SK-N-MC (cell line): ENCODE measurements at regions not wholly inside any gene's neighbourhood (a gene's known extent, or its start where the extent isn't known, plus 50 kb on each side); places are given as distances from the start of the nearest gene placed in this dataset.
A peak's percentile ranks its signal among the peaks of the same experiment; 100 is the strongest.

ENCODE experiments used
- DNase-seq: peaks from one replicate; pipeline ENCODE4 v3.0.0-alpha.2; 2011; ENCODE audit warnings: low read depth, low spot score
- H3K27ac ChIP-seq: fragments of 200-600 bp; sonication (generic); 2 replicates; pipeline ENCODE4 v1.5.1; 2016; ENCODE audit warnings: mixed run types
- H3K36me3 ChIP-seq: fragments of 200-600 bp; sonication (generic); 2 replicates; pipeline ENCODE4 v1.6.1; 2017; ENCODE audit warnings: antibody characterized with exemption, low read length, mixed read lengths; ENCODE audit not compliant: insufficient read depth
- H3K4me3 ChIP-seq: fragments of 200-600 bp; sonication (generic); 2 replicates; pipeline ENCODE4 v1.5.1; 2016
- H3K9ac ChIP-seq: fragments of 200-600 bp; sonication (generic); 2 replicates; pipeline ENCODE4 v1.8.0; 2017; ENCODE audit warnings: mixed run types, mixed read lengths; ENCODE audit not compliant: insufficient read length
- H3K9me3 ChIP-seq: fragments of 200-600 bp; sonication (generic); 2 replicates; pipeline ENCODE4 v1.6.1; 2017; ENCODE audit warnings: low read depth, mild to moderate bottlenecking, antibody characterized with exemption, low read length, moderate library complexity, mixed read lengths
- EZH2 ChIP-seq: fragments of 200-600 bp; sonication (generic); IDR thresholded peaks from one replicate; pipeline ENCODE4 v1.6.1; 2017; ENCODE audit warnings: antibody characterized with exemption
- FOXP2 ChIP-seq: optimal IDR thresholded peaks from 2 replicates; pipeline ENCODE3; 2011; ENCODE audit warnings: mild to moderate bottlenecking, moderate library complexity; ENCODE audit not compliant: insufficient read depth; ENCODE audit errors: extremely low read length, control extremely low read depth
- POLR2AphosphoS5 ChIP-seq: IDR thresholded peaks from 2 replicates; pipeline ENCODE4 v1.6.1; 2012; ENCODE audit warnings: mild to moderate bottlenecking, low read depth, low read length, borderline replicate concordance

GRCh38 chr11:37511425-37511933 lies 913.4 kb upstream of the RAG2 start:
- TF ChIP-seq POLR2AphosphoS5, result no peak
- TF ChIP-seq EZH2, result no peak
- TF ChIP-seq FOXP2, result no peak
- DNase-seq, result no peak
- Histone ChIP-seq H3K4me3 (no peak overlapping the region), H3K36me3 (no peaks in the 10 kb centered on the region), H3K27ac (no peak overlapping the region), H3K9ac (no peak overlapping the region), H3K9me3 (0 out of 2 replicates have a peak, but pooled peaks cover 4% of the 10 kb centered on the region)

GRCh38 chr11:37509506-37509905 lies 911.5 kb upstream of the RAG2 start:
- Histone ChIP-seq H3K9ac (no peak overlapping the region), H3K9me3 (no peaks in the 10 kb centered on the region), H3K36me3 (no peaks in the 10 kb centered on the region), H3K27ac (no peak overlapping the region), H3K4me3 (no peak overlapping the region)
- TF ChIP-seq FOXP2, result no peak
- no peak for TF ChIP-seq EZH2
- TF ChIP-seq POLR2AphosphoS5, result no peak
- DNase-seq, result no peak

- no peaks in the 10 kb centered on the region for H3K36me3 ChIP-seq
- TF ChIP-seq POLR2AphosphoS5 (no peak), FOXP2 (no peak), EZH2 (no peak)
- no peak overlapping the region for H3K9ac ChIP-seq
- no peak for DNase-seq
- no peak overlapping the region for H3K27ac ChIP-seq
- no peak overlapping the region for H3K4me3 ChIP-seq
- H3K9me3 ChIP-seq, result no peaks in the 10 kb centered on the region
Observed at GRCh38 chr11:37506531-37506930, 908.5 kb upstream of the RAG2 start.

GRCh38 chr11:37505406-37505805 lies 907.4 kb upstream of the RAG2 start:
- no peak overlapping the region for H3K9ac ChIP-seq
- no peaks in the 10 kb centered on the region for H3K9me3 ChIP-seq
- H3K27ac ChIP-seq, result no peak overlapping the region
- no peak for DNase-seq
- H3K4me3 ChIP-seq, result no peak overlapping the region
- no peaks in the 10 kb centered on the region for H3K36me3 ChIP-seq
- TF ChIP-seq POLR2AphosphoS5, result no peak
- no peak for TF ChIP-seq FOXP2
- TF ChIP-seq EZH2, result no peak

- Histone ChIP-seq H3K9ac (no peak overlapping the region), H3K4me3 (no peak overlapping the region), H3K9me3 (no peaks in the 10 kb centered on the region), H3K36me3 (no peaks in the 10 kb centered on the region), H3K27ac (no peak overlapping the region)
- no peak for TF ChIP-seq POLR2AphosphoS5
- no peak for TF ChIP-seq EZH2
- DNase-seq, result no peak
Observed at GRCh38 chr11:37504921-37505320, 906.9 kb upstream of the RAG2 start.

- TF ChIP-seq EZH2, result no peak
- TF ChIP-seq POLR2AphosphoS5, result no peak
- TF ChIP-seq FOXP2, result no peak
- H3K9me3 ChIP-seq, result no peaks in the 10 kb centered on the region
- no peak overlapping the region for H3K27ac ChIP-seq
- H3K9ac ChIP-seq, result no peak overlapping the region
- H3K36me3 ChIP-seq, result no peaks in the 10 kb centered on the region
- DNase-seq, result no peak
- no peak overlapping the region for H3K4me3 ChIP-seq
Observed at GRCh38 chr11:37504060-37504611, 906.1 kb upstream of the RAG2 start.

GRCh38 chr11:37503411-37504059 lies 905.5 kb upstream of the RAG2 start:
- H3K27ac ChIP-seq, result no peak overlapping the region
- DNase-seq, result no peak

GRCh38 chr11:37502202-37502601 lies 904.2 kb upstream of the RAG2 start:
- TF ChIP-seq FOXP2 (no peak), POLR2AphosphoS5 (no peak), EZH2 (no peak)

More at GRCh38 chr11:37503411-37504059, 905.5 kb upstream of the RAG2 start:
- no peak for TF ChIP-seq POLR2AphosphoS5
- no peak for TF ChIP-seq FOXP2
- no peak for TF ChIP-seq EZH2
- H3K9me3 ChIP-seq, result no peaks in the 10 kb centered on the region
- H3K9ac ChIP-seq, result no peak overlapping the region
- no peak overlapping the region for H3K4me3 ChIP-seq
- H3K36me3 ChIP-seq, result no peaks in the 10 kb centered on the region

More at GRCh38 chr11:37502202-37502601, 904.2 kb upstream of the RAG2 start:
- Histone ChIP-seq H3K9ac (peak overlapping the region; percentile 6), H3K27ac (peak overlapping the region; percentile 30; the same call in 1 of the 2 replicates), H3K36me3 (no peaks in the 10 kb centered on the region), H3K9me3 (no peaks in the 10 kb centered on the region), H3K4me3 (peak overlapping the region; percentile 47)
- DNase-seq, result no peak
